B cell (primary cell): ENCODE measurements at regions not wholly inside any gene's neighbourhood (a gene's known extent, or its start where the extent isn't known, plus 50 kb on each side); places are given as distances from the start of the nearest gene placed in this dataset.

Experiments
- ATAC-seq: fragments of 200-7000 bp; cut with Tn5 transposase; one replicate; pipeline ENCODE4 v1.10.0; 2021; ENCODE audit warnings: low read depth, mild to moderate bottlenecking, moderate number of reproducible peaks, moderate library complexity
- CTCF ChIA-PET: fragments of 350-600 bp; sonication (Branson Sonifier 250); formaldehyde crosslinking; loops from one replicate; lab custom pipeline; 2021; ENCODE audit warnings: antibody characterized with exemption, inconsistent platforms; lab: Charles Lee
- POLR2A ChIA-PET: fragments of 350-600 bp; sonication (Branson Sonifier 250); formaldehyde crosslinking; loops from one replicate; lab custom pipeline; 2021; ENCODE audit warnings: antibody characterized with exemption; lab: Charles Lee
- DNase-seq: peaks from one replicate; pipeline ENCODE4 v3.0.0; 2013
- H2AFZ ChIP-seq: 2 replicates; pipeline ENCODE4 v1.6.1; 2012; ENCODE audit warnings: mild to moderate bottlenecking, low read depth, low read length; ENCODE audit not compliant: insufficient read depth, poor library complexity, severe bottlenecking
- H3K27ac ChIP-seq, 2 donors: 1 replicate in 1 of 2; 2 replicates in 1 of 2; pipeline ENCODE4 v1.5.1; 2012 to 2013; ENCODE audit warnings: low read length in 2 of 2, mild to moderate bottlenecking in 2 of 2, moderate library complexity in 1 of 2
- H3K27me3 ChIP-seq, 4 experiments: fragments of 200-600 bp in 1 of 4; sonication (generic) in 1 of 4; replicated peaks in 1 of 4; 1 replicate in 2 of 4; 2 replicates in 2 of 4; pipeline versions ENCODE4 v1.6.1 to v1.7.0; 2013 to 2016; ENCODE audit warnings: low read length in 3 of 4, mild to moderate bottlenecking in 2 of 4, mixed read lengths in 1 of 4, moderate library complexity in 1 of 4; ENCODE audit not compliant: insufficient read depth in 4 of 4, control insufficient read depth in 3 of 4; ENCODE audit errors: control extremely low read depth in 1 of 4
- H3K36me3 ChIP-seq, 2 experiments: replicated peaks in 1 of 2; 1 replicate in 1 of 2; 2 replicates in 1 of 2; pipeline versions ENCODE4 v1.6.1 to v1.7.1; 2013; ENCODE audit warnings: low read length in 1 of 2; ENCODE audit not compliant: insufficient read depth in 2 of 2, control insufficient read depth in 1 of 2; ENCODE audit errors: control extremely low read depth in 1 of 2, extremely low read depth in 1 of 2
- H3K4me1 ChIP-seq, 2 donors: fragments of 200-600 bp in 1 of 2; sonication (generic) in 1 of 2; 1 replicate in 1 of 2; 2 replicates in 1 of 2; pipeline versions ENCODE4 v1.5.1 to v1.6.1; 2013 to 2017; ENCODE audit warnings: low read length in 2 of 2; ENCODE audit not compliant: control insufficient read depth in 2 of 2, insufficient read depth in 2 of 2
- H3K4me2 ChIP-seq: replicated peaks from 2 replicates; pipeline ENCODE3; 2012; ENCODE audit warnings: mild to moderate bottlenecking, low read depth, low read length; ENCODE audit not compliant: poor library complexity, severe bottlenecking
- H3K4me3 ChIP-seq, 5 experiments: fragments of 200-600 bp in 1 of 5; sonication (generic) in 1 of 5; 1 replicate in 3 of 5; 2 replicates in 2 of 5; pipeline versions ENCODE4 v1.5.1 to v1.7.0; 2011 to 2016; ENCODE audit warnings: low read length in 4 of 5, mild to moderate bottlenecking in 4 of 5, low read depth in 2 of 5, control low read depth in 1 of 5, moderate library complexity in 1 of 5; ENCODE audit not compliant: insufficient read depth in 1 of 5; ENCODE audit errors: control extremely low read depth in 1 of 5, extremely low read depth in 1 of 5
- H3K79me2 ChIP-seq: fragments of 200-600 bp; sonication (generic); one replicate; pipeline ENCODE4 v1.6.0; 2016; ENCODE audit warnings: low read length; ENCODE audit not compliant: control insufficient read depth, insufficient read depth
- H3K9ac ChIP-seq: fragments of 200-600 bp; sonication (generic); 2 replicates; pipeline ENCODE4 v1.6.1; 2017; ENCODE audit warnings: mild to moderate bottlenecking, low read length, moderate library complexity
- H3K9me3 ChIP-seq, 3 donors: one replicate each; pipeline versions ENCODE4 v1.6.1 to v1.7.1; 2013; ENCODE audit warnings: low read length in 2 of 3; ENCODE audit not compliant: control insufficient read depth in 2 of 3, insufficient read depth in 1 of 3; ENCODE audit errors: control extremely low read depth in 1 of 3
- H4K20me1 ChIP-seq: 2 replicates; pipeline ENCODE4 v1.6.0; 2012; ENCODE audit warnings: mild to moderate bottlenecking, low read length; ENCODE audit not compliant: insufficient read depth, control insufficient read depth, poor library complexity, severe bottlenecking
- H3K27ac Mint-ChIP-seq: one replicate; pipeline ENCODE4 v1.8.0; 2021; ENCODE audit warnings: mixed read lengths
- H3K27me3 Mint-ChIP-seq: one replicate; pipeline ENCODE4 v1.8.0; 2021; ENCODE audit warnings: mixed read lengths
- H3K4me1 Mint-ChIP-seq: one replicate; pipeline ENCODE4 v1.8.0; 2021; ENCODE audit warnings: mixed read lengths
- H3K4me3 Mint-ChIP-seq: one replicate; pipeline ENCODE4 v1.8.0; 2021; ENCODE audit warnings: mixed read lengths
- H3K9me3 Mint-ChIP-seq: one replicate; pipeline ENCODE4 v1.8.0; 2022; ENCODE audit warnings: mixed read lengths; ENCODE audit not compliant: insufficient read depth
- CTCF ChIP-seq: fragments of 200-600 bp; IDR thresholded peaks from one replicate; pipeline ENCODE4 v1.8.0; 2022; ENCODE audit warnings: antibody characterized with exemption, mild to moderate bottlenecking
- EZH2 ChIP-seq: IDR thresholded peaks from 2 replicates; pipeline ENCODE4 v1.6.1; 2012; ENCODE audit warnings: borderline replicate concordance, low read depth, mild to moderate bottlenecking, moderate library complexity, low read length; ENCODE audit not compliant: insufficient read depth, poor library complexity, severe bottlenecking
- WGBS: methylation state at CpG from one replicate; pipeline ENCODE4 v1.1.5; 2013; ENCODE audit warnings: missing lambda C conversion rate; ENCODE audit not compliant: insufficient coverage; 5-methylcytosine and 5-hydroxymethylcytosine counted together
- intact Hi-C: fragments of 100-400 bp; cut with micrococcal nuclease; formaldehyde crosslinking; loops from one replicate; pipeline ENCODE4 v1.10.0; 2022

- Histone ChIP-seq H4K20me1 (peaks cover 38% of the 10 kb centered on the region), H3K4me1 (peaks cover 16 to 19% of the 10 kb centered on the region in 2 donors), H3K27me3 (no peaks in the 10 kb centered on the region), H3K79me2 (peaks cover 26% of the 10 kb centered on the region), H3K9me3 (no peaks in the 10 kb centered on the region), H3K4me3 (no peak overlapping the region), H3K9ac (no peak overlapping the region), H3K36me3 (peaks cover 2 to 20% of the 10 kb centered on the region in 2 experiments), H2AFZ (no peak overlapping the region), H3K27ac (no peak overlapping the region), H3K4me2 (no peak overlapping the region)
- 97% methylated on average over 10 of the region's 10 CpGs for WGBS
- H3K4me3 Mint-ChIP-seq, result no peak overlapping the region
- H3K9me3 Mint-ChIP-seq, result no peaks in the 10 kb centered on the region
- ChIA-PET CTCF (no interaction called here), POLR2A (no interaction called here)
- H3K27ac Mint-ChIP-seq, result no peak overlapping the region
- H3K4me1 Mint-ChIP-seq, result peaks cover 53% of the 10 kb centered on the region
- DNase-seq (no peak), ATAC-seq (no peak)
- TF ChIP-seq CTCF (no peak), EZH2 (no peak)
- intact Hi-C loops, result loop anchor here (5.0 kb wide), 1 partner anchor 66 kb away; no protein-coding TSS in a partner anchor
- H3K27me3 Mint-ChIP-seq, result no peaks in the 10 kb centered on the region
Observed at GRCh38 chr3:72378287-72378686, 470.0 kb downstream of the SHQ1 start.

- Histone ChIP-seq H3K27me3 (no peaks in the 10 kb centered on the region), H3K4me1 (peaks cover 15 to 16% of the 10 kb centered on the region in 2 donors), H3K79me2 (peaks cover 15% of the 10 kb centered on the region), H3K27ac (no peak overlapping the region), H3K4me3 (no peak overlapping the region), H3K36me3 (peaks cover 2 to 20% of the 10 kb centered on the region in 2 experiments), H3K9ac (no peak overlapping the region), H3K9me3 (no peaks in the 10 kb centered on the region), H3K4me2 (no peak overlapping the region), H4K20me1 (peaks cover 27% of the 10 kb centered on the region), H2AFZ (no peak overlapping the region)
- Mint-ChIP-seq H3K27ac (no peak overlapping the region), H3K27me3 (no peaks in the 10 kb centered on the region), H3K4me3 (no peak overlapping the region), H3K9me3 (no peaks in the 10 kb centered on the region), H3K4me1 (peaks cover 42% of the 10 kb centered on the region)
- TF ChIP-seq EZH2, result no peak
- no peak for TF ChIP-seq CTCF
- POLR2A ChIA-PET, result no interaction called here
- no peak for ATAC-seq
- 98% methylated on average over 7 of the region's 9 CpGs for WGBS
- intact Hi-C loops, result loop anchor here (5.0 kb wide), 1 partner anchor 65 kb away; no protein-coding TSS in a partner anchor
- DNase-seq, result no peak
- CTCF ChIA-PET, result no interaction called here
Observed at GRCh38 chr3:72376956-72377710, 471.1 kb downstream of the SHQ1 start.
